NB4 (cell line): ENCODE measurements at regions not wholly inside any gene's neighbourhood (a gene's known extent, or its start where the extent isn't known, plus 50 kb on each side); places are given as distances from the start of the nearest gene placed in this dataset.
"Not testable (repeated sequence)": the region's sequence is repeated elsewhere in the genome, so short reads cannot be mapped to it uniquely, and the experiment has no call there.

Source experiments
- POLR2A ChIP-seq: IDR thresholded peaks from 2 replicates; pipeline ENCODE4 v1.6.1; 2011; ENCODE audit warnings: mild to moderate bottlenecking; ENCODE audit not compliant: insufficient read length; ENCODE audit errors: extremely low read depth
- TF ChIP-seq, protein P1 (sequence below): IDR thresholded peaks from one replicate; pipeline ENCODE4 v1.5.1; 2012; ENCODE audit warnings: low read depth, low read length
- TF ChIP-seq, protein P2 (sequence below): IDR thresholded peaks from 2 replicates; pipeline ENCODE4 v1.6.1; 2011; ENCODE audit warnings: low read depth, low read length

DNA sequence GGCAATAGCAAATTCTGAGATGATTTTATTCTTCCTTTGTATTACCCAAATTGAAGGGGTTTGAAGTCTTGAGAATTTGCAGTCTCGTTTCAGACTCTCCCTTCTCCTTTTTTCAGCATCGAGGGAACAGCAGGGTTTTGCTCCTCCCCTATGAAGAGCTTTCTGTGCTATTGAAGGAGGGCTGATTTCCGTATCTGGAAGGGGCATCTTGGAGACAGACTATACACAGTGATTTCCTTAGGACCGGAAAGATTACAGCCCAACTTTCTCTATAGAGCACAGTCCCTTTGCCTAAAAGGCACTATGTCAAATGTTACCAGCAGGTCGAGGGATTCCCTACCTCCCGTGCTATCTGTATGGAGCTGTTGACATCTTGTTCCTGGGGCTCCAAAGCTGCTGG, 50.2 kb upstream of the ZNF195 start:
- TF ChIP-seq, protein P1, sequence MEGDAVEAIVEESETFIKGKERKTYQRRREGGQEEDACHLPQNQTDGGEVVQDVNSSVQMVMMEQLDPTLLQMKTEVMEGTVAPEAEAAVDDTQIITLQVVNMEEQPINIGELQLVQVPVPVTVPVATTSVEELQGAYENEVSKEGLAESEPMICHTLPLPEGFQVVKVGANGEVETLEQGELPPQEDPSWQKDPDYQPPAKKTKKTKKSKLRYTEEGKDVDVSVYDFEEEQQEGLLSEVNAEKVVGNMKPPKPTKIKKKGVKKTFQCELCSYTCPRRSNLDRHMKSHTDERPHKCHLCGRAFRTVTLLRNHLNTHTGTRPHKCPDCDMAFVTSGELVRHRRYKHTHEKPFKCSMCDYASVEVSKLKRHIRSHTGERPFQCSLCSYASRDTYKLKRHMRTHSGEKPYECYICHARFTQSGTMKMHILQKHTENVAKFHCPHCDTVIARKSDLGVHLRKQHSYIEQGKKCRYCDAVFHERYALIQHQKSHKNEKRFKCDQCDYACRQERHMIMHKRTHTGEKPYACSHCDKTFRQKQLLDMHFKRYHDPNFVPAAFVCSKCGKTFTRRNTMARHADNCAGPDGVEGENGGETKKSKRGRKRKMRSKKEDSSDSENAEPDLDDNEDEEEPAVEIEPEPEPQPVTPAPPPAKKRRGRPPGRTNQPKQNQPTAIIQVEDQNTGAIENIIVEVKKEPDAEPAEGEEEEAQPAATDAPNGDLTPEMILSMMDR: not testable (repeated sequence)
- TF ChIP-seq, protein P2, sequence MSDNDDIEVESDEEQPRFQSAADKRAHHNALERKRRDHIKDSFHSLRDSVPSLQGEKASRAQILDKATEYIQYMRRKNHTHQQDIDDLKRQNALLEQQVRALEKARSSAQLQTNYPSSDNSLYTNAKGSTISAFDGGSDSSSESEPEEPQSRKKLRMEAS: not testable (repeated sequence)
- not testable (repeated sequence) for TF ChIP-seq POLR2A
